Neural cell (in vitro differentiated cells): ENCODE measurements at regions not wholly inside any gene's neighbourhood (a gene's known extent, or its start where the extent isn't known, plus 50 kb on each side); places are given as distances from the start of the nearest gene placed in this dataset.
A peak's percentile ranks its signal among the peaks of the same experiment; 100 is the strongest.

ENCODE experiments used
- H2AFZ ChIP-seq: fragments of 200-600, 300-800 bp; sonication (generic), shearing (Covaris generic); 2 replicates; pipeline ENCODE4 v1.6.0; 2014; ENCODE audit warnings: low read depth, mild to moderate bottlenecking, antibody characterized with exemption, low read length, moderate library complexity
- H3F3A ChIP-seq: fragments of 200-600 bp; shearing (Covaris generic); 2 replicates; pipeline ENCODE4 v1.6.1; 2016; ENCODE audit warnings: mild to moderate bottlenecking, moderate library complexity, mixed read lengths, antibody characterized with exemption, low read length; ENCODE audit not compliant: insufficient read depth, poor library complexity, severe bottlenecking
- H3K27ac ChIP-seq: fragments of 200-600, 300-800 bp; sonication (generic), shearing (Covaris generic); 2 replicates; pipeline ENCODE4 v1.5.1; 2014; ENCODE audit warnings: mild to moderate bottlenecking, low read length, moderate library complexity
- H3K27me3 ChIP-seq: fragments of 300-800, 200-600 bp; sonication (generic), shearing (Covaris generic); 2 replicates; pipeline ENCODE4 v1.6.0; 2014; ENCODE audit warnings: mild to moderate bottlenecking, low read depth, low read length, moderate library complexity; ENCODE audit not compliant: insufficient read depth
- H3K36me3 ChIP-seq: fragments of 300-800, 200-600 bp; sonication (generic), shearing (Covaris generic); 2 replicates; pipeline ENCODE4 v1.5.1; 2014; ENCODE audit warnings: mild to moderate bottlenecking, antibody characterized with exemption, low read length, moderate library complexity; ENCODE audit not compliant: insufficient read depth
- H3K4me2 ChIP-seq: fragments of 300-800, 200-600 bp; sonication (generic), shearing (Covaris generic); 2 replicates; pipeline ENCODE4 v1.6.0; 2014; ENCODE audit warnings: mild to moderate bottlenecking, low read length
- H3K4me3 ChIP-seq: fragments of 300-800, 200-600 bp; sonication (generic), shearing (Covaris generic); 2 replicates; pipeline ENCODE4 v1.5.1; 2014; ENCODE audit warnings: mild to moderate bottlenecking, low read length, moderate library complexity
- H3K79me2 ChIP-seq: fragments of 200-600 bp; shearing (Covaris generic); replicated peaks from 2 replicates; pipeline ENCODE4 v1.6.0; 2014; ENCODE audit warnings: mild to moderate bottlenecking, low read length, moderate library complexity; ENCODE audit not compliant: insufficient read depth
- H3K9ac ChIP-seq: fragments of 300-800, 200-600 bp; sonication (generic), shearing (Covaris generic); 2 replicates; pipeline ENCODE4 v1.6.1; 2016; ENCODE audit warnings: mild to moderate bottlenecking, low read length, mixed read lengths
- H3K9me2 ChIP-seq: fragments of 200-600 bp; shearing (Covaris generic); 2 replicates; pipeline ENCODE4 v1.6.1; 2016; ENCODE audit warnings: mild to moderate bottlenecking, low read length, mixed read lengths; ENCODE audit not compliant: insufficient read depth
- H3K9me3 ChIP-seq: fragments of 200-600, 300-800 bp; sonication (generic), shearing (Covaris generic); 2 replicates; pipeline ENCODE4 v1.6.1; 2016; ENCODE audit warnings: mild to moderate bottlenecking, mixed run types, low read length, moderate library complexity, mixed read lengths
- H4K20me1 ChIP-seq: fragments of 200-600 bp; shearing (Covaris generic); 2 replicates; pipeline ENCODE4 v1.6.1; 2016; ENCODE audit warnings: mild to moderate bottlenecking, mixed run types; ENCODE audit not compliant: insufficient read depth
- CTCF ChIP-seq: fragments of 450-650 bp; IDR thresholded peaks from 2 replicates; pipeline ENCODE4 v1.5.1; 2014; ENCODE audit warnings: antibody characterized with exemption, mild to moderate bottlenecking, moderate library complexity; ENCODE audit not compliant: poor library complexity, severe bottlenecking
- EP300 ChIP-seq: fragments of 450-650 bp; conservative IDR thresholded peaks from 2 replicates; pipeline ENCODE4 v1.6.1; 2014; ENCODE audit warnings: antibody characterized with exemption, mild to moderate bottlenecking, moderate library complexity; ENCODE audit not compliant: poor library complexity, severe bottlenecking
- EZH2 ChIP-seq: fragments of 200-600, 300-800 bp; shearing (Covaris generic), sonication (generic); IDR thresholded peaks from 2 replicates; pipeline ENCODE4 v1.6.1; 2014; ENCODE audit warnings: antibody characterized with exemption, low read length, borderline replicate concordance, mild to moderate bottlenecking; ENCODE audit not compliant: insufficient read depth, poor library complexity, severe bottlenecking
- MXI1 ChIP-seq: fragments of 450-650 bp; conservative IDR thresholded peaks from 2 replicates; pipeline ENCODE4 v1.6.1; 2014; ENCODE audit warnings: antibody characterized with exemption, mild to moderate bottlenecking; ENCODE audit not compliant: poor library complexity, severe bottlenecking
- POLR2AphosphoS5 ChIP-seq: IDR thresholded peaks from 2 replicates; pipeline ENCODE4 v1.6.1; 2012
- RAD21 ChIP-seq: fragments of 450-650 bp; conservative IDR thresholded peaks from 2 replicates; pipeline ENCODE4 v1.6.1; 2014; ENCODE audit warnings: antibody characterized with exemption, mild to moderate bottlenecking, moderate library complexity
- SMC3 ChIP-seq: fragments of 450-650 bp; conservative IDR thresholded peaks from 2 replicates; pipeline ENCODE4 v1.6.1; 2014; ENCODE audit warnings: antibody characterized with exemption, mild to moderate bottlenecking, moderate library complexity; ENCODE audit not compliant: poor library complexity
- TAF1 ChIP-seq: IDR thresholded peaks from 2 replicates; pipeline ENCODE4 v1.6.1; 2012; ENCODE audit warnings: low read depth
- TF ChIP-seq, protein P1 (sequence below): IDR thresholded peaks from 2 replicates; pipeline ENCODE4 v1.6.1; 2012; ENCODE audit warnings: borderline replicate concordance

- Histone ChIP-seq H3K27ac (no peak overlapping the region), H3K4me2 (no peak overlapping the region), H4K20me1 (no peaks in the 10 kb centered on the region), H2AFZ (no peak overlapping the region), H3K79me2 (no peaks in the 10 kb centered on the region), H3K27me3 (no peaks in the 10 kb centered on the region), H3K9me2 (no peaks in the 10 kb centered on the region), H3K9me3 (no peaks in the 10 kb centered on the region), H3K36me3 (no peaks in the 10 kb centered on the region), H3F3A (no peaks in the 10 kb centered on the region), H3K9ac (no peak overlapping the region), H3K4me3 (no peak overlapping the region)
- TF ChIP-seq EP300 (peak; percentile 38), POLR2AphosphoS5 (no peak)
Observed at GRCh38 chr12:77314378-77315052, 249.1 kb upstream of the E2F7 start.

DNA sequence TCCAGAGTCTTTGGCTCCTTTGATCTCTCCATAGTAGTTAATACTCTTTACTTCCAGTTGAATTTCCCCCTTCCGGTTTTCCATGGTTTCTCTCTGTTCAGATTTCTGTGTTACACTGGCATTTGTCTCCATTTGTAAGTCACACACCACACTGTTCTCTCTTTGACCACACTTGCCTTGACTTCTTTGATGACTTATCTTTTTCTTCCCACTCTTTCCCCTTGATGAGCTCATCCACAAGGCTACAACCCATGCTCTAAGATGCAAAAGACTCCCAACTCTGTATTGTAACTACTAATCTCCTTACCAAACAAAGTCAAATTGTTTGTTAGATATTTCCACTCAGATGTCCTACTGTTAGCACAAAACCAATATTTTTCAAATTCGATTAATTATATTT lies 242.7 kb upstream of the E2F7 start:
- H3K9me3 ChIP-seq: no peaks in the 10 kb centered on the region
- H3K27ac ChIP-seq: no peak overlapping the region
- H3K27me3 ChIP-seq: no peaks in the 10 kb centered on the region
- no peaks in the 10 kb centered on the region for H3K9me2 ChIP-seq
- H3K4me2 ChIP-seq: no peak overlapping the region
- no peaks in the 10 kb centered on the region for H3K36me3 ChIP-seq
- H4K20me1 ChIP-seq: no peaks in the 10 kb centered on the region
- H3K4me3 ChIP-seq: no peak overlapping the region
- H2AFZ ChIP-seq: no peak overlapping the region
- no peaks in the 10 kb centered on the region for H3K79me2 ChIP-seq
- TF ChIP-seq TAF1: no peak
- TF ChIP-seq MXI1: no peak
- no peaks in the 10 kb centered on the region for H3F3A ChIP-seq
- H3K9ac ChIP-seq: no peak overlapping the region

DNA sequence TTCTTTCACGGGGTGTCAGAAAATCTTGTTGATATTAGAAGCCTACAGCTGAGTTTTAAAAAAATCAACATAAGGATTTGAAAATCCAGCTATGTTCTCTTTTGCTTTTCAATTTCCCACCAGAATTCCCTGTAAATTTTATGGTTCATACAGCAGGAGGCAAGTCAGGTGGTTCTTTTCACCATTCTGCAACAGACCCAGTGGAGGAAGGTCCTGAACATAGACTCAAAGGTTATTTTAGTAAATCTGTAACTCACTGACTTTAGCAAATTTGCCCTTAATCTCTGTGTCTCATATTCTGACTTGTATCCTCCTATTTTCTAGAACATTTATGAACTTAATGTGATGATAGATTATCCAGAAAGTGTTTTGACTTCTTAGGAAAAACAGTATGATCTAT lies 235.4 kb upstream of the E2F7 start:
- no peak overlapping the region for H2AFZ ChIP-seq
- TF ChIP-seq EZH2 (no peak), RAD21 (no peak), SMC3 (no peak), TAF1 (no peak), POLR2AphosphoS5 (no peak), MXI1 (no peak), CTCF (no peak), EP300 (no peak)
- TF ChIP-seq, protein P1, sequence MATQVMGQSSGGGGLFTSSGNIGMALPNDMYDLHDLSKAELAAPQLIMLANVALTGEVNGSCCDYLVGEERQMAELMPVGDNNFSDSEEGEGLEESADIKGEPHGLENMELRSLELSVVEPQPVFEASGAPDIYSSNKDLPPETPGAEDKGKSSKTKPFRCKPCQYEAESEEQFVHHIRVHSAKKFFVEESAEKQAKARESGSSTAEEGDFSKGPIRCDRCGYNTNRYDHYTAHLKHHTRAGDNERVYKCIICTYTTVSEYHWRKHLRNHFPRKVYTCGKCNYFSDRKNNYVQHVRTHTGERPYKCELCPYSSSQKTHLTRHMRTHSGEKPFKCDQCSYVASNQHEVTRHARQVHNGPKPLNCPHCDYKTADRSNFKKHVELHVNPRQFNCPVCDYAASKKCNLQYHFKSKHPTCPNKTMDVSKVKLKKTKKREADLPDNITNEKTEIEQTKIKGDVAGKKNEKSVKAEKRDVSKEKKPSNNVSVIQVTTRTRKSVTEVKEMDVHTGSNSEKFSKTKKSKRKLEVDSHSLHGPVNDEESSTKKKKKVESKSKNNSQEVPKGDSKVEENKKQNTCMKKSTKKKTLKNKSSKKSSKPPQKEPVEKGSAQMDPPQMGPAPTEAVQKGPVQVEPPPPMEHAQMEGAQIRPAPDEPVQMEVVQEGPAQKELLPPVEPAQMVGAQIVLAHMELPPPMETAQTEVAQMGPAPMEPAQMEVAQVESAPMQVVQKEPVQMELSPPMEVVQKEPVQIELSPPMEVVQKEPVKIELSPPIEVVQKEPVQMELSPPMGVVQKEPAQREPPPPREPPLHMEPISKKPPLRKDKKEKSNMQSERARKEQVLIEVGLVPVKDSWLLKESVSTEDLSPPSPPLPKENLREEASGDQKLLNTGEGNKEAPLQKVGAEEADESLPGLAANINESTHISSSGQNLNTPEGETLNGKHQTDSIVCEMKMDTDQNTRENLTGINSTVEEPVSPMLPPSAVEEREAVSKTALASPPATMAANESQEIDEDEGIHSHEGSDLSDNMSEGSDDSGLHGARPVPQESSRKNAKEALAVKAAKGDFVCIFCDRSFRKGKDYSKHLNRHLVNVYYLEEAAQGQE: no peak
- H3K9me2 ChIP-seq: no peaks in the 10 kb centered on the region
- no peak overlapping the region for H3K9ac ChIP-seq
- H4K20me1 ChIP-seq: no peaks in the 10 kb centered on the region
- H3K4me2 ChIP-seq: no peak overlapping the region
- H3F3A ChIP-seq: no peaks in the 10 kb centered on the region
- no peaks in the 10 kb centered on the region for H3K79me2 ChIP-seq
- no peaks in the 10 kb centered on the region for H3K9me3 ChIP-seq
- H3K27ac ChIP-seq: no peak overlapping the region
- H3K27me3 ChIP-seq: no peaks in the 10 kb centered on the region
- no peaks in the 10 kb centered on the region for H3K36me3 ChIP-seq
- no peak overlapping the region for H3K4me3 ChIP-seq
